Retina (tissue), 1 donor: ENCODE measurements at regions not wholly inside any gene's neighbourhood (a gene's known extent, or its start where the extent isn't known, plus 50 kb on each side); places are given as distances from the start of the nearest gene placed in this dataset.

Experiments
- DNase-seq: peaks from one replicate; pipeline ENCODE4 v3.0.0-alpha.2; 2016

DNA sequence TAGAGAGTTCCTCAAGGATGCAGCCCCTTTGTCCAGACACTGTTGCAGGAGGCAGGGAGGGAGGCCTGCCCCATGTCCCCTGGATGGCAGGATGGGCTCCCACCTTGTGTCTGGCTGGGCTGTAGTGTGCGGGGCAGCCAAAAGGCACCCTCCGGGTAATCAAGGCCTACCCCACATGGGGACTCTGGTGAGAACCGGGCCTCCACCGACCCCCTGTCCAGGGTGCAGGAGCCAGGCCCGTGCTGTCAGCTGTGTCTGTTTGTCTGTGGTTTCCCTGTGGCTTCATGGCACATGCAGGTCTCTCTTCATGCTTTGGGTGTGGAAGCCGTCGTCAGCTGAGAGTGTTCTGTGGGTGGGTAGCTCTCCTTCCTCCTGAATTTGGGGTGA lies 1240.9 kb downstream of the BRD1 start:
- no peak for DNase-seq

DNA sequence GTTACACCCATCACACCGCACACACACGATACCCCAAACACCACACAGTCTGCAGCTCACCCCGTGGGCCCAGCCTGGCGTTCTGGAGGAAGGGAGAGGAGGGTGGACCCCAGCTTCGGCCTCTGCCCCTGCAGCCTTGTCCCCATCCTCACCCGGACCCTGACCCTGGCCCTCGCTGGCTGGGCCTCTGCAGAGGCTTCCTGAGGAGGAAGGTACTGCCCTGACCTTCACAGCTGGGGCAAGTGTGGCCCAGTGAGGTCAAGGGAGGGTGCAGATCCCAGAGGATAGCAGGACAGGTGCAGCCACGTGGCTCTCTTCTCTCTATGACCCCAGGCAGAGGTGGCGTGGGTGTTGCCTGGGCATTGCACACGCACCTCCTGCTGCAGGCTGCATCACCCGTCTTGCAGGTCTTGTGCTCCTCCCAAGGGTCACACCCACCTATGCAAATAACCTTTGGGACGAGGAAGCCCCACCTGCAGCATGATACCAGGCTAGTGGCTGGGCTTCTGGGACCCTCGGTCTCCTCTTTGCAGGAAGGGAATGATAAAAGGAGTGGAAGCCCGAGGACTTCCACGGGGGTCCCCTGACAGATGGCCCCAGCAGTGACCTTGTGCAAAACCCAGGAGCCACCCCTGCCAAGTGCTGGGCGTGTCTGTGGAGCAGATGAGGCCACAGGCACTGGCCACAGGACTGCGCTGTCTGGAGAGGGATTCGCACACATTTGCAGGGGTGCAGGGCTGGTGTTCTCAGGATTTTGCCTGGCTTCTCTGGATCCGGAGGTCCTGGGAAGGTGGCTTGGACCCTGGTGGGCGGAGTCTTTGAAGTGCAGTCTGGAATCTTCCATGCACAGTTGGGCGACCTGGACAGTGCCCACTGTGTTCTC lies 1241.5 kb downstream of the BRD1 start:
- DNase-seq, result no peak

DNA sequence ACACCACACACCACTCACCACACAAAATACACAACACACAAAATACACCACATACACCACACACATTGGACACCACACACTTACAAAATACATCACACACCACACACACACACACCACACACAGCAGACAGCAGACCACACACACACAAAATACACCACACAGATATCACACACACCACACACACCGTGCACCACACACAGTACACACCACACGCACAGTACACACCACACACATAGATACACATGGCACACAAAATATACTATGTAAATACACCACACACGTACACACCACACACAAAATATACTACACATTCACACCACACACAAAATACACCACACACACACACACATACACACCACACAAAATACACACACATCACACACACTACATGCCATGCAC lies 1243.5 kb downstream of the BRD1 start:
- DNase-seq, result no peak

DNA sequence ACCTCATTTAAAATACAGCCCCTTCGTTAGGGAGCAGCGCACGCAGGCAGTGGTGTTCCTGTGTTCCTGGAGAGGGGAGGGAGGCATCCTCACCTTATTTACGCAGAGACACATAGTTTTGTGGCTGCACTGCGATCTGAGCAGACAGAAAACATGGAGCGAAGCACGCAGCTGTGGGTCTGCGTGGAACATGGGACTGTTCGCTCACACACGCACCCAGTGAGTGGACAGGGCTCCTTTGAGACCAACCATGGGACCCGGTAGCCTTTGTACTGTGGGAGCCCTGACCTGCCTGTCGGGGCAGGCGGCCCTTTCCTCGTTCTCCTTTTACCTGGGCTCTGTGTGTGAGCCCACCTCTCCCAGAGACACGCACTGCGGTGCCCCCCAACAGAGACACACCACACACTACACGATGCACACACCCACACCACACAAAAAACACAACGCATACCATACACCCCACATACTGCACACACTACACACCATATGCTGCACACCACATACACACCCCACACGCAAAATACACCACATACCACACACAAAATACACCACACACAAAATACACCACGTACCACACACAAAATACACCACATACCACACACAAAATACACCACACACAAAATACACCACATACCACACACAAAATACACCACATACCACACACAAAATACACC lies 1245.7 kb downstream of the BRD1 start:
- peak; percentile 59 for DNase-seq

DNA sequence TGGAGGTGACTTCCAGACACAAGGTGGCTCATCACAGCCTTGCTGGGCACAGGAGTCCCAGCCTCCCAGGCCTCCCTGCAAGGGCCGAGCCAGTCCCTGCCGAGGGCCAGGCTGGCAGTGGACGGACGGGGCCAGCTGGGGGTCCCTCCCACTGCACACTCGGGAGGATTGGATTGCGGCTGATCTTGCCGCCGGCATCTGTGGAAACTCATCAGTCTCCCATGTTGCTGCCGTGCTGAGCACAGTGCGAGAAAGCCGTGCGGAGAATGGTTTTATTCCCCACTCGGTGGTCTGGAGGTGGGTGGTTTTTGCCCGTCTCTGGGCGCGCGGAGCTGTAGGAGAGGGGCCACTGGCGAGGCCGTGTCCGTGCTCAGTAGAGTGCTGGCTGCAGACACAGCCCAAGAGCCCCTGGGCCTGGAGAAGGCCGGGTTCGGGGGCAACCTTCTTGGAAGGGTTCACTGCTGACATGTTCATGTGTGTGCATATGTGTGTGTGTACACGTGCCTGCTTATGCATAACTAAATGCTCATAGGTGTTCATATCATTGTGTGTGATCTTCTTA lies 1246.4 kb downstream of the BRD1 start:
- peak; percentile 59 for DNase-seq

GRCh38 chr22:48580481-48580970 lies 1247.1 kb downstream of the BRD1 start:
- peak; percentile 34 for DNase-seq

- DNase-seq, result no peak
Measured at GRCh38 chr22:48579928-48580309, 1247.8 kb downstream of the BRD1 start.

- peak; percentile 52 for DNase-seq
Measured at GRCh38 chr22:48579043-48579927, 1248.4 kb downstream of the BRD1 start.

DNA sequence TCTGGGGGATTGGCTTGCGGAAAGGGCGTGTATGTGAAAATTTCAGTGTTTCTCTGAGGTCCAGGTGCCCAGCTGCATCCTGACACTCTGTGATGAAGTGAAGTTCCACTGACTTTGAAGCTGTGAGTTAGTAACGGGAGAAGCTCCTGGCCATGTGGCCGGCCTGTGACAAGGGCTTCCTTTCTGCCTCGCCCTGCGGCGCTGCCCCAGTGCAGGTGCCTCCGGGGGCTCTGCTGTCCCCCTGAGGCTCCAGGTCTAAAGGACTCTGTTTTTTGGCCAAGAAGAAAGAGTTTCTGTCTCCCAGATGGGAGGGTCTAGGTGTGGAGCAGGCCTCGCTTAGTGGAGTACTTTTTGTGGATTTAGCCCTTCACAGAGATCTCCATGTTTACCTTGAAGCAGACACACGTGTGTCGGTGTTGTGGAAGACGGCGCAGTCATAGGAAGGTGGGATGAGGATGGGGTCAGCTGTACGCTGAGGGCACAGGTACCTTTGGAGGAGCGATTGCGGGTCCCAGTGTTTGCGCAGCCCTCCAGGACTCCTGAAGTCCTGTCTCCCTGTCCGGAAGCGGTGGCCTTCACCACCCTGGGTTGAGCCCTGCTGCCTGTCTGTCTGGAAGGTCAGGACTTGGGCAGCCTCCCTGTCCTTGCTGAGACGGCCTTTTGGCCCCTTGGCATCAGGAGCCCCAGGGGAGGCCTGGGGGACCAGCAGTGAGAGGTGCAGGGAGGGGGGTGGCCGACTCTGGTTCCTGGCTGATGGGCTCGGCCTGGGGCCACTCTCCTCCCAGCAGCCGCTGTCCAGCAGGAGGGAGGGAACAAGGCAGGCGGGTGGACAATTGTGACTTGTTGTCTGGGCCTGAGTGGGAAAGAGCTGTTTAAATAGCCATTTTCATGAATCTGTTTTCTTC lies 1249.3 kb downstream of the BRD1 start:
- no peak for DNase-seq

GRCh38 chr22:48577691-48578090 lies 1250.0 kb downstream of the BRD1 start:
- DNase-seq, result no peak

DNA sequence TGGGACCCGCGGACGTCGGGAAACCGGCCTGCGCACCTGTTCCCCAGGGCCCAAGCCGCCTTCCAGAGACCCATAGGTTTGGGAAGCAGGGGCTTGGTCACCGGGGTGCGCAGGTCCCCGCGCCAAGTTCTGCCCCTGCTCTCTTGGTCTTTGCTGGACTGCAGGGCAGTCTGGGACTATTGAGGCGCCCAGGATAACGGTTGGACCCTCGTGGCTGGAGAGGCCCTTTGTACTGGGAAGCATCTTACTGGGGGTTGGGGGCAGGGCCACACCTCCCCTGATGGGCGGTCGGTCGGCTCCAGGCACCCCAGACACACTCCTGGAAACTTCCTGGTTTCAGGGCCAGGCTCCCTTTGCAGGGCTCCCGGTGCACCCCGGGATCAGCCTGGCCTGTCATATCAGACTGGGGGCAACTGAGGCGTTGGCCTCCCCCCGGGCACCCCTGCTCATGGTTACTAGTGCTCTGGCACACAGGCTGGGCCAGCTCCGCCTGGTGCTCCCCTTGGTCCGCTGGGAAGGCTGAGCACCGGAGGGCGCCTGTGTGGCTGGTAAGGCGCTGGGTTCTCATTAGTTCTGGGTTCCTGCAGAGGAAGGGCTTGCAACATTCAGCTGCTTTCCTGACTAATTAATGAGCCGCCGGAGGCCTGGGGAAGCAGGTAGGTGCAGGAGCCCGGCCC lies 1250.5 kb downstream of the BRD1 start:
- DNase-seq, result peak; percentile 56

DNA sequence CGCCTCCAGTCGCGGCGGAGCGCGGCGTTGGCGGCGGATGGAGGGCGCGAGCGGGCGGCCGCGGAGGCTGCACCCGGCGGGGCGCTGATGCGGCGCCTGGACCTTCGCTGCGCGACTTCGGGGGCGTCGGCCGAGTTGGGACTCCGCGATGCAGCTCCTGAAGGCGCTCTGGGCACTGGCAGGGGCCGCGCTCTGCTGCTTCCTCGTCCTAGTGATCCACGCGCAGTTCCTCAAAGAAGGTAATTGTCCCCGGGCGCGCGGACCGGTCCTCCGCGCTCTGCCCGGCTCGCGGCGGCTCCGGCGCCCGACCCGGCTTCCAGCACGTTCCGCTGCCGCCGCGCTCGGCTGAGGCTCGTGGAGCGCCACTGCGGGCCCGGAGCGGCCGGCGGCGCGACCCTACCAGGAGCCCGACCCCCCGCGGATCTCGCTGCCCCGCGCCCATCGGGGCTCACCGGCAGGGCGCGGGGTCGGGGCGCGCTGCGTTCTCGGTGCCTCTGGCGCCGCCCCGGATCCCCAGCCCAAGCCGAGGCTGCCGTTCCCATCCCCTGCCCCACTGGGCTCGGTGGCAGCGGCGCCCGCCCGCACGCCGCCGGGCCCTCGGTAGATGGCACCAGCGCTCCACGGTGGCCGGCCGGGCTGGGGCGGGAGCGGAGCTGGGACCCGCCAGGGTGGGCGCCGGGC lies 1251.2 kb downstream of the BRD1 start:
- DNase-seq, result peak; percentile 85

DNA sequence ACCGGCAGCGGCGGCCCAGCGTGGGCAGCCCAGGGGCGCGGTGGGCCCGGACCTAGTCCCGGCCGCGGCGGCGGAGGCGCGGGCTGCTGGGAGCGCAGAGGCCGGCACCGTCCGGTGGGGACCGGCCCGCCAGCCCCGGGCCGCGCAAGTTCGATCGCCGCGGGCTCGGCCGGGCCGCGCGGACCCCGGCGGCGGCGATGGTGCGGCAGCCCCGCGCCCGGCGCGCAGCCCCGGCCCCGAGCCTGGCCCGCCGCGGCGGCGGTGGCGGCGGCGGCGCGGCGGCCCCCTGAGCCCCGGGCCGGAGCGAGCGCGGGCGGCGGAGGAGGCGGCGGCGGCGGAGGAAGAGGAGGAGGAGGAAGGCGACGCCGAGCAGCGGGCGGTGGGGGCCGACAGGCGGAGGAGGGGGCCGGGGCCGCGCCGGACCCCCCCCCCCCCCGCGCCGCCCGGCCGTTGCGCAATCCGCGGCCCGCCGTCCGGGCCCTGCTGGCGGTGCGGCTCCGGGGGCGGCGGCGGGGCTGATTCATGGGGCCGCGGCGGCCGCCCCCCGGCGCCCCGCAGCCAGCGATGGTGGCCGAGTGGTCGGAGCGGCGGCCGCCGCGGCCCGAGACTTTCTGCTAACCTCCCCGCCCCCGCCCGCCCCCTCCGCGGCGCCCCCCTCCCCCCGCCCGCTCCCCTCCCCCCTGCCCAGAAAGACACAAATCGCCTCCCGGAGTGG lies 1251.9 kb downstream of the BRD1 start:
- no peak for DNase-seq

- DNase-seq, result peak; percentile 74
Measured at GRCh38 chr22:48574776-48575617, 1252.7 kb downstream of the BRD1 start.

GRCh38 chr22:48573766-48574165 lies 1253.9 kb downstream of the BRD1 start:
- no peak for DNase-seq

GRCh38 chr22:48572951-48573350 lies 1254.7 kb downstream of the BRD1 start:
- no peak for DNase-seq

DNA sequence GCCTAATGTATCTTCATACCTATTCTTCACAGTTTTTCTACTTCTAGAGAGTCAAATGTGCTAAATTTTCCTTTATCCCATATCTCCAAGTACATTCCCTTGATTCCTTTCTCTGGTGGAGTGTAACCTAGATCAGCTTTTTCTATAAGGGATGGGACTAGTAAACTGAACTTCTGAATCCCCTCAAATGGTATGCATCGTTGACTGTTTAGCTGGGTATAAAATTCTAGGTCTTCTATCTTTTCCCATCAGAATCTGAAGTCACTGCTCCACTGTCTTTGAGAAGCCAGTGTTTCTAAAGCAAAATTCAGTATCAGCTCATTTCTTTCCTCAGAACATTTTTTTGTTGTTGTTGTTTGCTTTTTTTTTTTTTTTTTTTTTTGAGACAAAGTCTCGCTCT lies 1256.8 kb downstream of the BRD1 start:
- DNase-seq, result no peak

- no peak for DNase-seq
Measured at GRCh38 chr22:48569476-48570233, 1258.0 kb downstream of the BRD1 start.
